ENCODE measurements at regions not wholly inside any gene's neighbourhood (a gene's known extent, or its start where the extent isn't known, plus 50 kb on each side); places are given as distances from the start of the nearest gene placed in this dataset.

GRCh38 chr5:2905741-2906140 lies 154.3 kb upstream of the IRX2 start:
- TF ChIP-seq, protein P1, sequence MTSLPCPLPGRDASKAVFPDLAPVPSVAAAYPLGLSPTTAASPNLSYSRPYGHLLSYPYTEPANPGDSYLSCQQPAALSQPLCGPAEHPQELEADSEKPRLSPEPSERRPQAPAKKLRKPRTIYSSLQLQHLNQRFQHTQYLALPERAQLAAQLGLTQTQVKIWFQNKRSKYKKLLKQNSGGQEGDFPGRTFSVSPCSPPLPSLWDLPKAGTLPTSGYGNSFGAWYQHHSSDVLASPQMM (CRISPR knock-in tag; IDR thresholded peaks at IDR 0.05), result no peak
- TF ChIP-seq DEAF1 (CRISPR knock-in tag; IDR thresholded peaks at IDR 0.05), result no peak
- TF ChIP-seq, protein P2, sequence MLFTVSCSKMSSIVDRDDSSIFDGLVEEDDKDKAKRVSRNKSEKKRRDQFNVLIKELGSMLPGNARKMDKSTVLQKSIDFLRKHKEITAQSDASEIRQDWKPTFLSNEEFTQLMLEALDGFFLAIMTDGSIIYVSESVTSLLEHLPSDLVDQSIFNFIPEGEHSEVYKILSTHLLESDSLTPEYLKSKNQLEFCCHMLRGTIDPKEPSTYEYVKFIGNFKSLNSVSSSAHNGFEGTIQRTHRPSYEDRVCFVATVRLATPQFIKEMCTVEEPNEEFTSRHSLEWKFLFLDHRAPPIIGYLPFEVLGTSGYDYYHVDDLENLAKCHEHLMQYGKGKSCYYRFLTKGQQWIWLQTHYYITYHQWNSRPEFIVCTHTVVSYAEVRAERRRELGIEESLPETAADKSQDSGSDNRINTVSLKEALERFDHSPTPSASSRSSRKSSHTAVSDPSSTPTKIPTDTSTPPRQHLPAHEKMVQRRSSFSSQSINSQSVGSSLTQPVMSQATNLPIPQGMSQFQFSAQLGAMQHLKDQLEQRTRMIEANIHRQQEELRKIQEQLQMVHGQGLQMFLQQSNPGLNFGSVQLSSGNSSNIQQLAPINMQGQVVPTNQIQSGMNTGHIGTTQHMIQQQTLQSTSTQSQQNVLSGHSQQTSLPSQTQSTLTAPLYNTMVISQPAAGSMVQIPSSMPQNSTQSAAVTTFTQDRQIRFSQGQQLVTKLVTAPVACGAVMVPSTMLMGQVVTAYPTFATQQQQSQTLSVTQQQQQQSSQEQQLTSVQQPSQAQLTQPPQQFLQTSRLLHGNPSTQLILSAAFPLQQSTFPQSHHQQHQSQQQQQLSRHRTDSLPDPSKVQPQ (CRISPR knock-in tag; IDR thresholded peaks at IDR 0.05; ENCODE audit: borderline replicate concordance), result no peak
- POLR2A ChIA-PET, result no interaction called here
- FAIRE-seq, result no peak
- 0% methylated on average over 9 of the region's 9 CpGs for WGBS (ENCODE audit: insufficient coverage, low coverage, missing lambda C conversion rate)
- Histone ChIP-seq H3K4me2 (ENCODE audit: insufficient read depth, low read length) (no peak overlapping the region), H3K36me3 (ENCODE audit: control insufficient read depth, insufficient read depth, low read length) (no peaks in the 10 kb centered on the region), H3K4me3 (no peak overlapping the region), H3K27me3 (ENCODE audit: control insufficient read depth in 2 of 2, insufficient read depth in 2 of 2, low read length in 2 of 2) (peaks cover 0 to 37% of the 10 kb centered on the region in 2 experiments; a peak in 3 of 5 replicates), H3K9me3 (replicated peaks; ENCODE audit: control insufficient read depth, insufficient read depth, low read depth, low read length) (no peaks in the 10 kb centered on the region), H3K27ac (ENCODE audit: extremely low read depth, low read depth, low read length) (no peak overlapping the region), H3K79me2 (ENCODE audit: control insufficient read depth, insufficient read depth, low read length) (no peaks in the 10 kb centered on the region), H3K4me1 (replicated peaks in 1 of 2; ENCODE audit: control insufficient read depth in 2 of 2, insufficient read depth in 2 of 2, low read length in 2 of 2) (no peaks in the 10 kb centered on the region), H4K20me1 (replicated peaks; ENCODE audit: control insufficient read depth, insufficient read depth, low read length) (no peaks in the 10 kb centered on the region), H2AFZ (ENCODE audit: low read depth, low read length) (no peak overlapping the region), H3K9me1 (ENCODE audit: control insufficient read depth, insufficient read depth, low read length) (no peaks in the 10 kb centered on the region), H3K9ac (ENCODE audit: insufficient read depth in 1 of 2, low read depth in 2 of 2, low read length in 2 of 2) (no peak overlapping the region)
- intact Hi-C loops (cut with micrococcal nuclease) (no loop called here), in situ Hi-C loops (cut with MboI) (no loop called here)
- no peak for ATAC-seq
- CTCF ChIA-PET (ENCODE audit: low intra/inter-chr PET ratio), result no interaction called here
- no TSS peak for BruUV-seq (replicated peaks)
- no peak for DNase-seq (ENCODE audit: extremely low read depth in 1 of 4, low spot score in 3 of 4)
